NCI-H1092 (cell line): ENCODE measurements at regions not wholly inside any gene's neighbourhood (a gene's known extent, or its start where the extent isn't known, plus 50 kb on each side); places are given as distances from the start of the nearest gene placed in this dataset.
"Not testable (repeated sequence)": the region's sequence is repeated elsewhere in the genome, so short reads cannot be mapped to it uniquely, and the experiment has no call there.

Experiments
- DNase-seq: peaks from one replicate; lab custom pipeline; 2025; lab: John Stamatoyannopoulos, UW

DNA sequence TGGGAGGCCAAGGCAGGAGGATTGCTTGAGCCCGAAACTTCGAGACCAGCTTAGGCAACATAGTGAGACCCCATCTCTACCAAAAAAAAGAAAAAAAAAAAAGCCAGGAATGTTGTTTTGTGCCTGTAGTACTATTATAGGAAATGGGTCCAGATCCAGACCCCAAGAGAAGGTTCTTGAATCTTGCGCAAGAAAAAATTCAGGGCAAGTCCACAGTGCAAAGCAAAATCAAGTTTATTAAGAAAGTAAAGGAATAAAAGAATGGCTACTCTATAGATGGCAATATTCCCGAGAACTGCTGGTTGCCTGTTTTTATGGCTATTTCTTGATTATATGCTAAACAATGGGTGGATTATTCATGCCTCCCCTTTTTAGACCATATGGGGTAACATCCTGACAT is 51.2 kb upstream of the RDX start:
- DNase-seq = no peak

DNA sequence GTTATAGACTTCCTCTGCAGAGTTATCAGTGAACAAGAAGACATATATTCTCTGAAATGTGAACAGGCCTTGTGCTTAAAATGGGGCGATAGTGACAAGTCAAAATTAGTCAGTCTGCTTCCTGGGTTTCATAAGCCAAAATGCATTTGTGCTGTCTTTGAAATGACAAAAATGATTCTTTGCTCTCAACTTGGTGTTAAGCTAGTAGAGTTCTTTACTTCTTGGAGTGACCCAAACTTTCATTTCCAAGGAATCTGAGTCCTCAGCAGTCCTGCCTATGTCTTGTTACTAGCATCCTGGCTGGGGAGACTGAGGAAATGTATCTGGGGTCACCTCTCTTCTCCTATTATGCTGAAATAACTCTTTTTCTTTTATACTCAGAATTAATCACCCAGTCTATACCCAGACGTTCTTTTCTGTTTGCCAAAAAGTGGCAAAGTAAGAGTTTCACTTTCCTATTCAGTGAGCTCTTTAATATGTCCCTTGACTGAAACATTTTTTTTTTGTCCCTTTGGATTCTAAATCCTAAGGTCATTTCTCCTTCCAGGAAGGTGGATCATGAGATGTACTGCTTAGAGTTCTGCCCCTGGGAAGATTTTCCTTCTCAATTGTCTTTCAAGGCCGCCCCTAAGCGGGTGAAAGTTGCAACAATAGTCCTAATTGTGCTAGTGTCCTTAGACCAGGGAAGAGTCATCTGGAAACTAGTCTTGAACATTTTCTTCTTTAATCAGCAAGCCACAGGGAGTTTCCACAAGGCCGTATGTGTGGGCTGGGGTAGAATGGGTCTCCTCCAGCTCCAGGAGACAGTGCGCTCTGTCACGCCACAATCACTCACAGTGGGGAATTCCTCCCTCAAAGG is 53.0 kb upstream of the RDX start:
- DNase-seq = no peak

DNA sequence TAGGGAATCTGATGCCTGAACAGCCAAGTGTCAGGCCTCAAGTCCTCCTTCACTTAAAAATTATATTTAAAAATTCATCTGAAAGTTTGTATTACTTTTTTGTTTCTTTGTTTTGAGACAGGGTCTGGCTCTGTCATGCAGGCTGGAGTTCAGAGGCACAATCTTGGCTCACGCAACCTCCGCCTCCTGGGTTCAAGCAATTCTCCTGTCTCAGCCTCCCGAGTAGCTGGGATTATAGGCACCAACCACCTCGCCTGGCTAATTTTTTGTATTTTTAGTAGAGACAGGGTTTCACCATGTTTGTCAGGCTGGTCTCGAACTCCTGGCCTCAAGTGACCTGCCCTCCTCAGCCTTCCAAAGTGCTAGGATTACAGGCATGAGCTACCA is 53.6 kb upstream of the RDX start:
- not testable (repeated sequence) for DNase-seq

DNA sequence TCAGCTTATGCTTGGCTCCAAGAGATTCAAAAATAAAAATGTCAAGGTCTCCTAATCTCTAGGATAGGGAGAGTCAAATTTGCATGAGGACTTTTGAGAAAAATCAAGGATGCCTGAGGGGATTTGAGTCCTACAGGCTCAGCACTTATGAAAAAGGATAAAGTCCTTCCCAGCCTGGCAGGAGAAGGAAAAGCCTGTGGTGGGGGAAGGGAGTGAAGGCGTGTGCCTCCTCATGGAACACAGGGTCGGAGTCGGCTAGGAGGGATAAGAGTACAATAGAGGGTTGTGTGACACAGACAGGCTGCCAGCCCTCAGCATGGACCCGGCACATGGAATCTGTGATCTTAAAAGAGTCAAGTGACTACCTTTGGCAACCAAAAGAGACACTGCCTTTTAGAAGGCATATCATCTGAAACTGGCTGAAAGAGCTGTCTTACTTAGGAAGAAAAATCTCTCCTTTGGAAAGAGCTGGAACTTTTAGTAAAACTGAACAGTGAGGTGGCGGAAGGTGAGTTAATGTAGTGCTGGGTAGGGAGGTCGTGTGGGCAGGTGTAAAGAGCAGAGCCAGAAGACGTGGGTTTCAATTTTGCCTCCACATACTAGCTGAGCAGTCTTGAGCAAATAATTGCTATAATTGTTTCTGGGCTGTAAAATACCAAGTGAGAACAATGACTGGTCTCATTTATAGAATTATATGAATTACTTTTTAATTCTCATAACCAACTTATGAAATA is 58.8 kb upstream of the RDX start:
- no peak for DNase-seq

DNA sequence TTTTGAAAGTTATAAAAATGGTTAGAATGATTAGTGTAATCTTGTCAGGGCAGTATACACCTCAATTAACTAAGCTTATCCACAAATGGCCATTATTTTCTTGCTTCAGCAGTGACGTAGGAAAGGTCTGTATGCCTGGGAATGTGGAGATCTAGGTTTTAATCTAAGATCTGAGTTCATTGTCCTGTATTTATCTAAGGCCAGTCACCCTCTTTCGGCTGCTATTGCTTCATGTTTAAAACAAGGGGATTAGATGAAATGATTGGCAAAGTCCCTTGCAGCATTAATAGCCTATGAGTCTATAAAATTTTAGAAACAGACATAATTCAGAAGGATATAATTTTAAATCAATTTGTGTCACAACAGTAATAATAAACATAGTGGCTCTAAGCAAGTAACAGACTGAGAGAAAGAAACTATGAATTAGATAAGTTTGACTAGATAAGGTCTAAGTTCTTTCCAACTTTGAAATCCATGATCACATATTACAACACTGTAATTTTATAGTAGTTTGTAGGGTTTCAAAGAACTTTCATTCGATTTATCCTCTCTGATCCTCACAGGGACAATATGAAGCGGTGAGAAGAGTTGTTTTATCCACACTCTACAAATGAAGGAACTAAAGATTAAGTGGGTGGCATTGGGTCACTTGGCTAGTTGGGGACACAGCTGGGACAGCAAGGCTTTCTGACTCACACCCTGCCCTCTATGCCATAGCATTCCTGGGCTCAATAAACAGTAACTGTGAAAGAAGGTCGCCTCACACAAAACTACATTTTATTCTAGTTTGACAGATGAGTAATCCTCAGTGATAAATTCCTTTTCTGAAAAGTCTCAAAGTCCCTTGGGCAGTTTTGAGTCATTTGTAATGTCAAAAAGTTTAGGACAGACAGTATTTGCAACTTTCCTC is 60.6 kb upstream of the RDX start:
- DNase-seq = no peak

DNA sequence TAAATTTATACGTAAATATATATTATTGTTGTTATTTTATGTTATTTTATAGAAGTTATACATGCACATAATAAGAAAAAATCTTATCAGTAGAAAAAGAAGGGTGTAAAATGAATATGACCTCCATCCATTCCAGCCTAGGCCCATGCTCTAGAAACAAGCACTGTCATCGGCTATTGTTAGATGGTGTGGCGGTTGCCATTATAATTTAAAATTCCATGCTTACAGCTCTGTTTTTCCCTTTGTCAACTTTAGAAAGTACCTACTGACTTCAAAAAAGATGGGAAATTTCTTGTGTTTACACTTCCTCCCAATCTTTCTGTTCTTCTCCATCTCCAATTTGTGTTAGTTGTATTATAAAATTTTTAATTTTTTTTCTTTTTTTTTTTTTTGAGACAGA is 61.9 kb upstream of the RDX start:
- DNase-seq = no peak

DNA sequence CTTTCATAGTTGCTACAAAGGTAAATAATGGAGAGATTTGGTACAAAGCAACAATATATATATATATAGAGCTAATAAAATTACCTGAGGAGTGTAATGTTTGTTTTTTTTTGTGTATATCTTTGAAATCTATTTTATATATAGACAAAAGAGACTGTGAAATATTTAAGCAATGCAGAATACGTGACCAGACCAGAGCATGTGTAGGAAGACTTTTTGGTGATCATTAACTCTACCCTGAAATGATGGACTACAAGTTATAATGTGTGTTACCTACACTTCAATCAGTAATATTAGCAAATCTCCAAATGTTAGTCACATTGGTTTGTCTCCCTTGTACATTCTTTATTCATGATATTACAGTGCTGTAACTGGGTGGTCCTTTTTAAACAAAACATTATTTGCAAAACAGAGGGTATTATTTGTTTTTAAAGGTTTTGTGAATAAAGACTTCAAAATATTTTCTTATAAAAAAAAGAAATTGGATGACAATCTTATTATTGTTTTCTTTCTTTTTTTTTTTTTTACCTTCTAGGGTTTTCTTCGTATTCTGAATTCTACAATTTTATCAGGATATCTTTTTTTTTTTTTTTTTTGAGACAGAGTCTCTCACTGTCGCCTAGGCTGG is 64.5 kb upstream of the RDX start:
- not testable (repeated sequence) for DNase-seq

DNA sequence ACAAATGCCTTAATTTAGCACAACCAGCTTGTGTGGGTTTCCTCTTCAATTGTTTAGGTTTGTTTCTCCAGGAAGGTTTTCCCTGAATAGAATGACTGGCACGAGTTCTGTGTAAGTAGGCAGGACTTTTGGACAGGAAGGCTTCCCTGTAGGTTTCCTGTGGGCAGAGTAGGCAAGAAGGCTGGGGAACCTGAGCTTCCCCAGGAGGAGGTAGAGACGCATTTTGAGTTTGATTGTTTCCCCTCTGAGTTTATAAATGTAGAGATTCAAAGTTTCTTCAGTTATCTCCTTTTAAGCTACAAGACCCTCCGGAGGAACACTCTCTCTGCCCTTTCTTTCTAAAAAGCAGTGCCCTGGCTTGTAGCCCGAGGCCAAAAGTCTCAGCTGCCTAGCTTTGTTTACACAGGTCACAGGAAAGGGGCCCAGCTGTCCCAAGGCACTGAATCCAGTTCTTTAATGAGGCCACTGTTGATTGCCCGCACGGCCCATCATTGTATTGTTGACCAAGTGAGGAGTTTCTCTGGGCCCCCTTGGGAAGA is 66.6 kb upstream of the RDX start:
- DNase-seq = peak; percentile 16

DNA sequence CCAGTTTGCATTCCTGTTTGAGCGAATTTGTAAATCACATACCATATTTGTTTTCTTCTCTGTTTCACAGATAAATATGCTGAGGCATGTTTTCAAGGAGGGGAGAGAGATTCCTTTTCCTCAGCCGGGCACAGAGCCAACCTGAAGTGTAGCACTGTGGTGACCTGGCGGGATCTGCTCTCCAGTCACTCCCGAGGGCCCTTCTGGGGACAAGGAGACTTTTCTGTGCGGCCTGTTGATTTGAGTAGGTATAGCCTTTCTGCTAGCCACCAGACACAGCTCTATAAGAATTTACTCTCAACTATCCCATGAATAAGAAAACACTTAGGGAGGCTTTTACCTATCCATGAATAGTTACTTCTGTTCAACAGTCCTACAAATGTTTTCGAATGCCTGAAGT is 63.5 kb upstream of the FDX1 start:
- no peak for DNase-seq

DNA sequence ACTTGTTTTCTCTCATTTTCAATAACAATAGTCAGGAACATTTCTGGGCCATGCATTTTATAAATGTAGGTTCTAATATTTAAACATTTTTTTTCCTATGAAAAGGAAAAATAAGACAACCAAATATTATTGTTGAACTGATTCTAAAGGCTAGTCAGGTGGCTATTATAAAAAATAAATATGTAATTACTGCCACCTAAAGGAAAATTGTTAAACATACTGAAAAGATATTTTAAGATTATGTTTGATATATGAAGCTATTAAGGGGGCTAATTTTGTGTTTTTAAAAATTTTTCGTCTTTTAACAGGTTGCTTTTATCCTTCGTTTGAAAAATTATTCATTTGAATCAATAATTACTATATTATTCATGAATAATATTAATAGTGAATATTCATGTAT is 62.2 kb upstream of the FDX1 start:
- no peak for DNase-seq

DNA sequence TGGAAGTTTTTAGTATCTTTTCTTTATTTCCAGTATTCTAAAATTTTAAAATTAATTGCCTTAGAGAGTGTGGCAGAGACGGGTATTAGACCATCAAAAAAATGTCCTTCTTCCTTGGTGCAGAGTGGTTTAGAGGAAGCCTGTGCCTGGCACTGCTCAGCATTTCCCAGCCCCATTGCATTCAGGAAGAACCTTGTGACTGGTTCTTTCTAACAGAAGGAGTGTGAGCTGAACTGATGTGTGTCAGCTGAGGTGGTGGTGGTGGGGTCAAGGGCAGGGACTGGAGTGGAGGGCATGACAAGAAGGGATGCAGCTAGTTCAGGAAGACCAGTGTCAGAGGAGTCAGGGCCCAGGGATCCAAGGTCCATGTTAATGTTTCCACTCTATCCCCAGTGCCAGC is 58.7 kb upstream of the FDX1 start:
- no peak for DNase-seq

DNA sequence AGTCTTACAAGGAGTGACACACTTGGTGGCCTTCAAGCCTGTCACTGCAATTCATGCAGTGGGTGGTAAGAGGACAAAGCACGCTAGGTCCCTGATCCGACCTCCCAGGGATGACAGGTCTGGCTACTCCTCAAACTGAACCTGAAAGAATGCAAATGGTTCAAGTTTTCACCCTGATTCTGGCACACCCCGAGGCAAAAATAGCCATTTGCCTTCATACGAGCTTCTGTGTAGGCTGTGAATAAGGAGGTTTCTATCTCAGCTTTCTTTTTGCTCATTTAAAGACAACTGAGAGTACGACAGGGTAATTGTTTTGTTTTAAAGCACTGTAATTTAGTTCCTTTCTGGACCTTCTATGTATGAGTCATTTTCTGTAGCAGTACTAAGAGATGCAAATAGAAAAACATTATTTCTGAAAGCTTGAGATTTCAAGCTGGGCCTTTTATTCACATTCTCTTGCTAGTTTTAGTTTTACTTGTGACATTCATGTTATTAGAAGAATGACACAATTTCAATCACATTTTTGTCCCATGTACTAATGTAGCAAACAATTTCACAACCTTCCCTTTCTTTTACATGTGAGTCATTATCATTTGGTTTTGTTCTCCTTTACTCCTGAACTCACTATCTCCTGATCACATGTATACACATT is 56.6 kb upstream of the FDX1 start:
- no peak for DNase-seq

DNA sequence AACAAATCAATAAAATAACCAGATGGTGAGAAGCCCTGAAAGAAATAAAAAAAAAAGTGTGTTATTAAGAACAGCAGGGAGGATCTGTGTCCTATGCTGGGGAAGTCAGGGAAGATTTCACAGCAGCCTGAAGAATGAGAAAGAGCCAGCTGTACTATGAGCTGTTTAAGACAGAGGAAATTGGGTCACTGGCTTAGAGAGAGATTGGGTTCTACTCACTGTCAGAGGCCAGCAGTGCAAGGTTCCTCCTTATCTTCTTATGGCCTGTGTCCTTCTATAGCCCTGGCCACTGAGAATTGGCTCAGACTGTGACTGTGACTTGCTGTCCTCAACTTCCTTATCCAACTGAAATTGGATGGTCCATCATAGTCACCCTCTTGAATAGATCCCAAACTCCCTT is 54.8 kb upstream of the FDX1 start:
- DNase-seq = no peak

DNA sequence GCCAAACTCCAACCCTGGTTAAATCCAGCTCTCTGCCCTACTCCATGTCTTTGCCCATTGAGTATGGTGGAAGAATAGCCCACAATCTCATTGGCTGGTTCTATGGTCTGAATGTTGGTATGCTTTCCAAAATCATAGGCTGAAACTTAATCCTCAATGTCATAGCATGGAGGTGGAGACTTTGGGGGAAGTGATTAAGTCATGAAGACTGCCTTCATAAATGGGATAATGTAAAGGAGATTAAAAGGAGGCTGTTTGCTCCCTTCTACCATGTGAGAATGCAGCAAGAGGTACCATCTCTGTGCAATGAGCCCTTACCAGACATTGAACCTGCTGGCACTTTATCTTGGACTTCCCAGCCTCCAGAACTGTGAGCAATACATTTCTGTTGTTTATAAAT is 54.4 kb upstream of the FDX1 start:
- DNase-seq = no peak

DNA sequence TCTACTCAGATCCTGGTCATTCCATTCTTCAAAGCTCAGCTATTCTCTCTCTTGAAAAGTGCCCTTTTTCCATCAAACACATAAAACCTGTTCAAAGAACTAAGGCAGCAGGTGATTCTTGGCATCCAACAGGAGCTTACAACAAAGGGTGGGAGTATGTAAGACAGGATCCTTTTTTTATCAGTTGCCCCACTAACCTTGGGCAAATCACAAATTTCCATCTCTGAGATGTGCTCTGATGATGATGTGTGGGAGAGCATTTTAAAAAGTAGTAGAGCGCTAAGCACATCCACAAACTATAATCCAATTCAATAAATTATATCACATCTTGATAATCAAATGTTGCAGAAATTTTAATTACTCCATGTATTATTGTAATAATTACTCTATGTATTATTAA is 53.7 kb upstream of the FDX1 start:
- no peak for DNase-seq

DNA sequence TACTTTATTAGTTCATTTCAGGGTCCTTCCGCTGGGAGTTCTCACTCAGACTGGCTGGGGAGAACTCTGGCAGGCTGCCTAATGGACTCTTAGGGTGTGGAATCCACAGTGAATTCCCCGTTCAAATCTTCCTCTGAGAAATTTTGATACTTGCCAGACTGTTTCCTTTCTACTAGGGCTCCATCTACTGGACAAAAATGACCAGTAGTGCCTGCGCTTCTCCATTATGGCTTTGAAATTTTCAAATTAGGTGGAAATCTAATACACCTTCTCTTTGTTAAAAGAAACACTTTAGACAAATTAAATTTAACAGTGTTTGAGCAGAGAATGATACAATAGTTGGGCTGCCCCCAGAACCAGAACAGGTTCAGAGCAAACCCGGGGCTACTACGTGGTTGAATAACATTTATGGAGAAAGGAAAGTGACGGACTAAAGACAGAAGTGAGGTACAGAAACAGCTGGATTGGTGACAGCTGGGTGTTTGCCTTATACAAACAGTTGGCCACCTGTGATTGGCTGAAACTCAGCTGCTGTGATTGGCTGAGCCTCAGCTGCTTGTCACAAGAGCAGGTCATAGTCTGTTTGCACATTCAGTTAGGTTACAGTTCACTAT is 52.9 kb upstream of the FDX1 start:
- peak; percentile 87 for DNase-seq

DNA sequence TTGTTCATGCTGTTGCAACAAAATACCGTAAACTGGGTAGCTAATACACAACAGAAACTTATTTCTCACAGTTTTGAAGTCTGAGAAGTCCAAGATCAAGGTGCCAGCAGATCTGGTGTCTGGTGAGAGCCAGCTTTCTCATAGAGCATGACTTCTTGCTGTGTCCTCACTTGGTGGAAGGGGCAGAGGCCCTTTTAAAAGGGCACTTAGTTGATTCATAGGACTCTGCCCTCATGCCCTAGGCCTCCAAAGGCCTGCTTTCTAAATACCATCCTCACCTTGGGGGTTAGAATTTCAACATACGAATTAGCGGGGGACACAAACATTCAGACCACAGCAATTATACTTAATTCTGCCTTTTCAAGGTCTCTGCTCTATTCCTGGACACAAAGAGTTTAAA is 52.3 kb upstream of the FDX1 start:
- DNase-seq = no peak

DNA sequence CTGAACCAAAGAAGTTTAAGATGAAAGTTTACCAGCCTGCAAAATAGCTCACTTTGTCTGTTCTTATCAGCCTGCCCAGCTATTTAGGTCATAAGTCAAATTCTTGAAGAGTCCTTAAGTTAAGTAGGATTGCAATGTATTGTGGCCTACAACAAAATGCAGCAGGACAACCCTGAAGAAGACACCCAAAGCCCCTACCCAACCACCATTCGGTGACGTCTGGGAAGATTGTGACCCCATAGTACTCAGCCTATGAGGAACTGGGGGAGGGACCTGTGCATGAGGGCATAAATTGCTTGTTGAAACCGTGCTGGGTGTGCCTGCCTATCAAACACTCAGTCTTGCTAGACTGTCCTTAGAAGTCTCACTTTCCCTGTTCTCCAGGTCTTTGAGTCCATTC is 50.5 kb upstream of the FDX1 start:
- no peak for DNase-seq

DNA sequence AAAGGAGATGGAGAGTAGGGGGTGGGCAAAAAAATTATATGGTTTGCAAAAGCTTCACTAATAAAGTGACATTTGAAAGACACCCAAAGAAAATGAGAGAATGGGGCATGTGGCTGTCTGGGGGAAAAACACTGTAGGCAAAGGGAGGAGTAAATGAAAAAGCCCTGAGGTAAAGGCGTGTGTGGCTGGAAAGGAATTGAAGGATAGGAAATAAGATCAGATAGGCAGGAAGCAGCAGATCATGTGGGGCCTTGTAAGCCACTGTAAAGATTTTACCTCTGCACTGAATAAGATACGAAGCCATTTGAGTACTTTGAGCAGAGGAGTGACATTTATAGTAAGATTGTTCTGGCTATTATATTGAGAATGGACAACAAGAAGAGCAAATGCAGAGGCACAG is 49.8 kb upstream of the FDX1 start:
- DNase-seq = no peak
